Stomach (tissue), 4 donors: ENCODE measurements at regions not wholly inside any gene's neighbourhood (a gene's known extent, or its start where the extent isn't known, plus 50 kb on each side); places are given as distances from the start of the nearest gene placed in this dataset.

Experiments
- EP300 ChIP-seq: sonication (generic); formaldehyde crosslinking; IDR thresholded peaks from one replicate; pipeline ENCODE4 v1.6.1; 2017; ENCODE audit warnings: antibody characterized with exemption
- POLR2A ChIP-seq, 4 donors: fragments of 450-650 bp; IDR thresholded peaks; one replicate each; pipeline ENCODE4 v1.6.1; 2016; ENCODE audit warnings: antibody characterized with exemption in 4 of 4, control low read depth in 2 of 4, mild to moderate bottlenecking in 1 of 4, moderate library complexity in 1 of 4
- POLR2AphosphoS5 ChIP-seq, 3 donors: sonication (generic); formaldehyde crosslinking; IDR thresholded peaks; one replicate each; pipeline ENCODE4 v1.6.1; 2016; ENCODE audit warnings: antibody characterized with exemption in 3 of 3
- TF ChIP-seq, protein P1 (sequence below), 7 experiments: fragments of 450-650 bp in 4 of 7; fragments of 200-600 bp in 3 of 7; sonication (generic) in 3 of 7; IDR thresholded peaks; one replicate each; pipeline ENCODE4 v1.5.1; 2016 to 2019; ENCODE audit warnings: antibody characterized with exemption in 7 of 7, control low read depth in 2 of 7, mild to moderate bottlenecking in 1 of 7

GRCh38 chr7:131020759-131021261 lies 286.8 kb upstream of the KLF14 start:
- TF ChIP-seq, protein P1, sequence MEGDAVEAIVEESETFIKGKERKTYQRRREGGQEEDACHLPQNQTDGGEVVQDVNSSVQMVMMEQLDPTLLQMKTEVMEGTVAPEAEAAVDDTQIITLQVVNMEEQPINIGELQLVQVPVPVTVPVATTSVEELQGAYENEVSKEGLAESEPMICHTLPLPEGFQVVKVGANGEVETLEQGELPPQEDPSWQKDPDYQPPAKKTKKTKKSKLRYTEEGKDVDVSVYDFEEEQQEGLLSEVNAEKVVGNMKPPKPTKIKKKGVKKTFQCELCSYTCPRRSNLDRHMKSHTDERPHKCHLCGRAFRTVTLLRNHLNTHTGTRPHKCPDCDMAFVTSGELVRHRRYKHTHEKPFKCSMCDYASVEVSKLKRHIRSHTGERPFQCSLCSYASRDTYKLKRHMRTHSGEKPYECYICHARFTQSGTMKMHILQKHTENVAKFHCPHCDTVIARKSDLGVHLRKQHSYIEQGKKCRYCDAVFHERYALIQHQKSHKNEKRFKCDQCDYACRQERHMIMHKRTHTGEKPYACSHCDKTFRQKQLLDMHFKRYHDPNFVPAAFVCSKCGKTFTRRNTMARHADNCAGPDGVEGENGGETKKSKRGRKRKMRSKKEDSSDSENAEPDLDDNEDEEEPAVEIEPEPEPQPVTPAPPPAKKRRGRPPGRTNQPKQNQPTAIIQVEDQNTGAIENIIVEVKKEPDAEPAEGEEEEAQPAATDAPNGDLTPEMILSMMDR (IDR thresholded peaks at IDR 0.05): no peak
- no peak for TF ChIP-seq POLR2AphosphoS5 (IDR thresholded peaks at IDR 0.05)
- TF ChIP-seq POLR2A (IDR thresholded peaks at IDR 0.05): no peak
- TF ChIP-seq EP300: no peak
